ENCODE measurements at regions not wholly inside any gene's neighbourhood (a gene's known extent, or its start where the extent isn't known, plus 50 kb on each side); places are given as distances from the start of the nearest gene placed in this dataset.

GRCh38 chr1:55272994-55273393 is 57.8 kb upstream of the USP24 start:
- TF ChIP-seq CTCF (IDR thresholded peaks at IDR 0.05) = no peak
- TF ChIP-seq EZH2phosphoT487 (IDR thresholded peaks at IDR 0.05) = no peak

Data from neural progenitor cell (in vitro differentiated cells).